ENCODE measurements at regions not wholly inside any gene's neighbourhood (a gene's known extent, or its start where the extent isn't known, plus 50 kb on each side); places are given as distances from the start of the nearest gene placed in this dataset.

GRCh38 chr1:219772265-219773036 is 155.9 kb downstream of the SLC30A10 start:
- no peak for DNase-seq

- no peak for DNase-seq
Observed at GRCh38 chr1:219771080-219771479, 157.3 kb downstream of the SLC30A10 start.

GRCh38 chr1:219763321-219763720 is 150.4 kb upstream of the ZC3H11B start:
- no peak for DNase-seq

- DNase-seq, result no peak
Observed at GRCh38 chr1:219761208-219761860, 148.4 kb upstream of the ZC3H11B start.

- no peak for DNase-seq
Observed at GRCh38 chr1:219759095-219759494, 146.2 kb upstream of the ZC3H11B start.

- DNase-seq, result no peak
Observed at GRCh38 chr1:219757890-219758289, 145.0 kb upstream of the ZC3H11B start.

- DNase-seq, result no peak
Observed at GRCh38 chr1:219755234-219755633, 142.3 kb upstream of the ZC3H11B start.

GRCh38 chr1:219754767-219755166 is 141.9 kb upstream of the ZC3H11B start:
- no peak for DNase-seq

GRCh38 chr1:219753914-219754313 is 141.0 kb upstream of the ZC3H11B start:
- no peak for DNase-seq

- no peak for DNase-seq
Observed at GRCh38 chr1:219752645-219753044, 139.7 kb upstream of the ZC3H11B start.

- no peak for DNase-seq
Observed at GRCh38 chr1:219751870-219752507, 139.1 kb upstream of the ZC3H11B start.

- no peak for DNase-seq
Observed at GRCh38 chr1:219749370-219749769, 136.5 kb upstream of the ZC3H11B start.

- no peak for DNase-seq
Observed at GRCh38 chr1:219746141-219746540, 133.2 kb upstream of the ZC3H11B start.

GRCh38 chr1:219744652-219745469 is 132.0 kb upstream of the ZC3H11B start:
- no peak for DNase-seq

- no peak for DNase-seq
Observed at GRCh38 chr1:219741011-219741970, 128.4 kb upstream of the ZC3H11B start.

- DNase-seq, result no peak
Observed at GRCh38 chr1:219733511-219734174, 120.7 kb upstream of the ZC3H11B start.

- no peak for DNase-seq
Observed at GRCh38 chr1:219732814-219733491, 120.0 kb upstream of the ZC3H11B start.

GRCh38 chr1:219731771-219732170 is 118.9 kb upstream of the ZC3H11B start:
- DNase-seq, result no peak

GRCh38 chr1:219726480-219727272 is 113.8 kb upstream of the ZC3H11B start:
- DNase-seq, result no peak

- no peak for DNase-seq
Observed at GRCh38 chr1:219724440-219724839, 111.5 kb upstream of the ZC3H11B start.
